Liver (tissue), 8 donors: ENCODE measurements at regions not wholly inside any gene's neighbourhood (a gene's known extent, or its start where the extent isn't known, plus 50 kb on each side); places are given as distances from the start of the nearest gene placed in this dataset.

ENCODE experiments used
- DNase-seq: peaks from one replicate; pipeline ENCODE4 v3.0.0-alpha.2; 2017; ENCODE audit warnings: low spot score
- H3K27ac ChIP-seq, 2 donors: one replicate each; pipeline ENCODE4 v1.7.0; 2013; ENCODE audit warnings: inconsistent platforms in 2 of 2, low read length in 2 of 2, control low read depth in 1 of 2, low read depth in 1 of 2, mild to moderate bottlenecking in 1 of 2
- H3K27me3 ChIP-seq, 4 donors: one replicate each; pipeline versions ENCODE4 v1.6.1 to v1.7.0; 2013; ENCODE audit warnings: low read length in 3 of 4, inconsistent platforms in 1 of 4, mild to moderate bottlenecking in 1 of 4, moderate library complexity in 1 of 4; ENCODE audit not compliant: control insufficient read depth in 4 of 4, insufficient read depth in 4 of 4
- H3K36me3 ChIP-seq, 4 donors: one replicate each; pipeline versions ENCODE4 v1.6.1 to v1.7.0; 2013; ENCODE audit warnings: low read length in 3 of 4, mild to moderate bottlenecking in 3 of 4, low read depth in 1 of 4, moderate library complexity in 1 of 4; ENCODE audit not compliant: control insufficient read depth in 4 of 4, insufficient read depth in 3 of 4
- H3K4me1 ChIP-seq, 4 donors: one replicate each; pipeline versions ENCODE4 v1.6.1 to v1.7.0; 2013; ENCODE audit warnings: low read length in 3 of 4, mild to moderate bottlenecking in 3 of 4, moderate library complexity in 1 of 4; ENCODE audit not compliant: control insufficient read depth in 4 of 4, insufficient read depth in 4 of 4
- H3K4me3 ChIP-seq, 3 donors: one replicate each; pipeline versions ENCODE4 v1.6.1 to v1.7.0; 2013; ENCODE audit warnings: low read length in 3 of 3, control low read depth in 1 of 3, low read depth in 1 of 3, mild to moderate bottlenecking in 1 of 3
- H3K9ac ChIP-seq, 2 donors: one replicate each; pipeline ENCODE4 v1.7.0; 2013; ENCODE audit warnings: low read length in 2 of 2, mild to moderate bottlenecking in 2 of 2, moderate library complexity in 2 of 2, control low read depth in 1 of 2, low read depth in 1 of 2
- H3K9me3 ChIP-seq, 4 donors: one replicate each; pipeline versions ENCODE4 v1.6.1 to v1.7.0; 2013; ENCODE audit warnings: low read length in 3 of 4; ENCODE audit not compliant: control insufficient read depth in 4 of 4
- CTCF ChIP-seq: fragments of 150-350 bp; IDR thresholded peaks from 2 replicates; pipeline ENCODE4 v1.5.1; 2017; ENCODE audit warnings: improper control_type of control experiment, low read depth, low read length; ENCODE audit not compliant: missing input control
- EGR1 ChIP-seq, 2 donors: IDR thresholded peaks; 2 replicates each; pipeline ENCODE4 v1.6.1; 2016 to 2018; ENCODE audit warnings: antibody characterized with exemption in 2 of 2, low read depth in 2 of 2
- FOXA1 ChIP-seq: IDR thresholded peaks from 2 replicates; pipeline ENCODE4 v1.6.1; 2016; ENCODE audit warnings: antibody characterized with exemption
- HNF4G ChIP-seq: IDR thresholded peaks from 2 replicates; pipeline ENCODE4 v1.6.1; 2016; ENCODE audit warnings: antibody characterized with exemption
- MAX ChIP-seq: IDR thresholded peaks from 2 replicates; pipeline ENCODE4 v1.6.1; 2016; ENCODE audit warnings: antibody characterized with exemption
- NR2F2 ChIP-seq: IDR thresholded peaks from 2 replicates; pipeline ENCODE4 v1.6.1; 2016; ENCODE audit warnings: antibody characterized with exemption
- RAD21 ChIP-seq, 2 donors: IDR thresholded peaks; 2 replicates each; pipeline ENCODE4 v1.6.1; 2016; ENCODE audit warnings: antibody characterized with exemption in 2 of 2, mild to moderate bottlenecking in 2 of 2
- SP1 ChIP-seq: IDR thresholded peaks from 2 replicates; pipeline ENCODE4 v1.6.1; 2018; ENCODE audit warnings: antibody characterized with exemption, mild to moderate bottlenecking
- TAF1 ChIP-seq: conservative IDR thresholded peaks from 2 replicates; pipeline ENCODE4 v1.6.1; 2016; ENCODE audit warnings: antibody characterized with exemption, mild to moderate bottlenecking
- YY1 ChIP-seq: IDR thresholded peaks from 2 replicates; pipeline ENCODE4 v1.6.1; 2016; ENCODE audit warnings: antibody characterized with exemption, mild to moderate bottlenecking
- WGBS: extraction: QIAGEN DNeasy Blood & Tissue Kit; methylation state at CpG from one replicate; pipeline ENCODE4 v1.1.7; 2013; 5-methylcytosine and 5-hydroxymethylcytosine counted together
- TF ChIP-seq, protein P1 (sequence below): IDR thresholded peaks from 2 replicates; pipeline ENCODE4 v1.6.1; 2016; ENCODE audit warnings: antibody characterized with exemption, mild to moderate bottlenecking
- TF ChIP-seq, protein P2 (sequence below): IDR thresholded peaks from 2 replicates; pipeline ENCODE4 v1.6.1; 2016; ENCODE audit warnings: antibody characterized with exemption
- donor health status: healthy.
- donor health status: healthy.
- donor health status: healthy.
- donor health status: healthy.
- donor health status: healthy.

DNA sequence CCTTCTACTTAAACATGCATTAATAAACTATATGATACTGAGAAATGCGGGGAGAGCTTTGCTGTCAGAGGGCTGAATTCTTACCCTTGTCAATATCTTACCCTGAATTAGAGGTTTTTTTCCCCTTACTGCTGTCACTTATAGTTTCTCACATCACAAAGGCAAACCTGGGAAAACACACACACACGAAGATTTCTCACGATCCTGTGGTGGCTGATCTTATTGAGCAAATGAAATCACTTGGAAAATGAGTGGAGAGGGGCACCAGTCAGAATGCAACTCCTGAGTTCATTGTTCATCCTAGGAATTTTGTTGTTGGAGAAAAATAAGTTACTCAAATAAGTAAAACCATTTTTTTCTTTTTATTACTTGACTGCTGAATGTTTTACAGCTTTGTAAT lies 673.6 kb downstream of the EDEM1 start:
- Histone ChIP-seq H3K4me3 (no peak overlapping the region), H3K9ac (no peak overlapping the region), H3K27ac (no peak overlapping the region), H3K4me1 (no peaks in the 10 kb centered on the region), H3K9me3 (no peaks in the 10 kb centered on the region), H3K36me3 (no peaks in the 10 kb centered on the region), H3K27me3 (no peaks in the 10 kb centered on the region)
- WGBS, result 55% methylated on average over 3 of the region's 3 CpGs
- no peak for DNase-seq
- TF ChIP-seq, protein P1, sequence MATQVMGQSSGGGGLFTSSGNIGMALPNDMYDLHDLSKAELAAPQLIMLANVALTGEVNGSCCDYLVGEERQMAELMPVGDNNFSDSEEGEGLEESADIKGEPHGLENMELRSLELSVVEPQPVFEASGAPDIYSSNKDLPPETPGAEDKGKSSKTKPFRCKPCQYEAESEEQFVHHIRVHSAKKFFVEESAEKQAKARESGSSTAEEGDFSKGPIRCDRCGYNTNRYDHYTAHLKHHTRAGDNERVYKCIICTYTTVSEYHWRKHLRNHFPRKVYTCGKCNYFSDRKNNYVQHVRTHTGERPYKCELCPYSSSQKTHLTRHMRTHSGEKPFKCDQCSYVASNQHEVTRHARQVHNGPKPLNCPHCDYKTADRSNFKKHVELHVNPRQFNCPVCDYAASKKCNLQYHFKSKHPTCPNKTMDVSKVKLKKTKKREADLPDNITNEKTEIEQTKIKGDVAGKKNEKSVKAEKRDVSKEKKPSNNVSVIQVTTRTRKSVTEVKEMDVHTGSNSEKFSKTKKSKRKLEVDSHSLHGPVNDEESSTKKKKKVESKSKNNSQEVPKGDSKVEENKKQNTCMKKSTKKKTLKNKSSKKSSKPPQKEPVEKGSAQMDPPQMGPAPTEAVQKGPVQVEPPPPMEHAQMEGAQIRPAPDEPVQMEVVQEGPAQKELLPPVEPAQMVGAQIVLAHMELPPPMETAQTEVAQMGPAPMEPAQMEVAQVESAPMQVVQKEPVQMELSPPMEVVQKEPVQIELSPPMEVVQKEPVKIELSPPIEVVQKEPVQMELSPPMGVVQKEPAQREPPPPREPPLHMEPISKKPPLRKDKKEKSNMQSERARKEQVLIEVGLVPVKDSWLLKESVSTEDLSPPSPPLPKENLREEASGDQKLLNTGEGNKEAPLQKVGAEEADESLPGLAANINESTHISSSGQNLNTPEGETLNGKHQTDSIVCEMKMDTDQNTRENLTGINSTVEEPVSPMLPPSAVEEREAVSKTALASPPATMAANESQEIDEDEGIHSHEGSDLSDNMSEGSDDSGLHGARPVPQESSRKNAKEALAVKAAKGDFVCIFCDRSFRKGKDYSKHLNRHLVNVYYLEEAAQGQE, result no peak
- TF ChIP-seq SP1 (no peak), FOXA1 (no peak), CTCF (no peak), NR2F2 (no peak), RAD21 (IDR thresholded peaks at IDR 0.05) (no peak), EGR1 (IDR thresholded peaks at IDR 0.05; ENCODE audit: low read depth in 2 of 2) (no peak)

DNA sequence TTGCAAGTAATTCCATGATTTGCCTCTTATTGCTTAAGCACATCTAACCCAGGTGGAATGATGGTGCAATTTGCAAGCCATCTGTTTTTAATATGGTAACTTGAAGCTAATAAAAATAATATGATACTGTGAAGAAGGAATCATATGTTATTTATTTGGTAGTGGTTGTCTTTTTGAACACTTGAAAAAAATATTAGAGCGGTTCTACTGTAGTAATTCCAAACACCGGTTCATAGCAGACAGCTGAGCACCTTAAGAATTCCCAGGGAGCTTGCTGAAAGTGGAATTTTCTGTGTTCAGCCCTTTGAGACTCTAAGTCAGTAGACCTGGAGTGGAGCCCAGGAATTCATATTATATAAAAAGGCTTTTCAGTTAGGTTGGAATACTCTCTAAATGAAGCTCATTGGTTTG lies 687.4 kb downstream of the EDEM1 start:
- DNase-seq, result no peak
- H3K9me3 ChIP-seq, result peaks cover 0 to 4% (median 1%) of the 10 kb centered on the region in 4 donors
- H3K4me3 ChIP-seq, result no peak overlapping the region
- no peaks in the 10 kb centered on the region for H3K4me1 ChIP-seq
- H3K27ac ChIP-seq, result no peak overlapping the region
- 90% methylated on average over 2 of the region's 2 CpGs for WGBS
- TF ChIP-seq RAD21 (IDR thresholded peaks at IDR 0.05), result no peak
- no peak for TF ChIP-seq NR2F2
- no peak for TF ChIP-seq MAX
- TF ChIP-seq, protein P1, result no peak
- no peak for TF ChIP-seq EGR1 (IDR thresholded peaks at IDR 0.05; ENCODE audit: low read depth in 2 of 2)
- TF ChIP-seq, protein P2, sequence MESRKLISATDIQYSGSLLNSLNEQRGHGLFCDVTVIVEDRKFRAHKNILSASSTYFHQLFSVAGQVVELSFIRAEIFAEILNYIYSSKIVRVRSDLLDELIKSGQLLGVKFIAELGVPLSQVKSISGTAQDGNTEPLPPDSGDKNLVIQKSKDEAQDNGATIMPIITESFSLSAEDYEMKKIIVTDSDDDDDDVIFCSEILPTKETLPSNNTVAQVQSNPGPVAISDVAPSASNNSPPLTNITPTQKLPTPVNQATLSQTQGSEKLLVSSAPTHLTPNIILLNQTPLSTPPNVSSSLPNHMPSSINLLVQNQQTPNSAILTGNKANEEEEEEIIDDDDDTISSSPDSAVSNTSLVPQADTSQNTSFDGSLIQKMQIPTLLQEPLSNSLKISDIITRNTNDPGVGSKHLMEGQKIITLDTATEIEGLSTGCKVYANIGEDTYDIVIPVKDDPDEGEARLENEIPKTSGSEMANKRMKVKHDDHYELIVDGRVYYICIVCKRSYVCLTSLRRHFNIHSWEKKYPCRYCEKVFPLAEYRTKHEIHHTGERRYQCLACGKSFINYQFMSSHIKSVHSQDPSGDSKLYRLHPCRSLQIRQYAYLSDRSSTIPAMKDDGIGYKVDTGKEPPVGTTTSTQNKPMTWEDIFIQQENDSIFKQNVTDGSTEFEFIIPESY, result no peak
- no peak for TF ChIP-seq TAF1
- no peak for TF ChIP-seq HNF4G
- TF ChIP-seq YY1, result no peak
- TF ChIP-seq SP1, result no peak
- H3K27me3 ChIP-seq, result no peaks in the 10 kb centered on the region
- no peaks in the 10 kb centered on the region for H3K36me3 ChIP-seq
- H3K9ac ChIP-seq, result no peak overlapping the region
